HEK293T (cell line): ENCODE measurements at regions not wholly inside any gene's neighbourhood (a gene's known extent, or its start where the extent isn't known, plus 50 kb on each side); places are given as distances from the start of the nearest gene placed in this dataset.

Source experiments
- BHLHE40 ChIP-seq: fragments of 450-650 bp; IDR thresholded peaks from 2 replicates; pipeline ENCODE4 v1.6.1; 2016; ENCODE audit warnings: mild to moderate bottlenecking, moderate library complexity, borderline replicate concordance
- FOXA1 ChIP-seq: fragments of 450-650 bp; IDR thresholded peaks from 2 replicates; pipeline ENCODE4 v1.6.1; 2016; ENCODE audit warnings: mild to moderate bottlenecking
- FOXM1 ChIP-seq: fragments of 450-650 bp; IDR thresholded peaks from 2 replicates; pipeline ENCODE4 v1.6.1; 2017; ENCODE audit warnings: mild to moderate bottlenecking, borderline replicate concordance
- HDGF ChIP-seq: fragments of 450-650 bp; IDR thresholded peaks from 2 replicates; pipeline ENCODE4 v1.6.1; 2017; ENCODE audit warnings: antibody characterized with exemption, borderline replicate concordance
- NFRKB ChIP-seq: fragments of 450-650 bp; IDR thresholded peaks from 2 replicates; pipeline ENCODE4 v1.6.1; 2016; ENCODE audit warnings: mild to moderate bottlenecking, moderate library complexity
- PKNOX1 ChIP-seq: fragments of 450-650 bp; IDR thresholded peaks from 2 replicates; pipeline ENCODE4 v1.6.1; 2016
- SP1 ChIP-seq: fragments of 450-650 bp; IDR thresholded peaks from 2 replicates; pipeline ENCODE4 v1.6.1; 2017
- SUZ12 ChIP-seq: fragments of 450-650 bp; IDR thresholded peaks from 2 replicates; pipeline ENCODE4 v1.6.1; 2016; ENCODE audit warnings: mild to moderate bottlenecking
- TARDBP ChIP-seq: fragments of 450-650 bp; IDR thresholded peaks from 2 replicates; pipeline ENCODE4 v1.6.1; 2016

- TF ChIP-seq BHLHE40 (no peak), SUZ12 (no peak), SP1 (no peak), NFRKB (no peak), PKNOX1 (no peak), HDGF (no peak), FOXM1 (no peak), TARDBP (no peak), FOXA1 (no peak)
Measured at GRCh38 chr1:115529216-115529897, 112.4 kb upstream of the VANGL1 start.
